ENCODE measurements at regions not wholly inside any gene's neighbourhood (a gene's known extent, or its start where the extent isn't known, plus 50 kb on each side); places are given as distances from the start of the nearest gene placed in this dataset.

- no peaks in the 10 kb centered on the region for H3K36me3 ChIP-seq (ENCODE audit: control insufficient read depth, insufficient read depth, low read length)
- H3K4me1 ChIP-seq (replicated peaks in 1 of 2; ENCODE audit: control insufficient read depth in 2 of 2, insufficient read depth in 2 of 2, low read length in 2 of 2): no peaks in the 10 kb centered on the region
- no peaks in the 10 kb centered on the region for H3K79me2 ChIP-seq (ENCODE audit: control insufficient read depth, insufficient read depth, low read length)
- CTCF ChIA-PET (ENCODE audit: low intra/inter-chr PET ratio): no interaction called here
- ATAC-seq (no peak), FAIRE-seq (no peak), DNase-seq (ENCODE audit: extremely low read depth in 1 of 4, low spot score in 3 of 4) (no peak)
- BruUV-seq (replicated peaks): no TSS peak
- H2AFZ ChIP-seq (ENCODE audit: low read depth, low read length): no peak overlapping the region
- no peak overlapping the region for H3K4me2 ChIP-seq (ENCODE audit: insufficient read depth, low read length)
- no peaks in the 10 kb centered on the region for H3K9me1 ChIP-seq (ENCODE audit: control insufficient read depth, insufficient read depth, low read length)
- H3K27me3 ChIP-seq (ENCODE audit: control insufficient read depth in 2 of 2, insufficient read depth in 2 of 2, low read length in 2 of 2): no peaks in the 10 kb centered on the region
- H3K9me3 ChIP-seq (replicated peaks; ENCODE audit: control insufficient read depth, insufficient read depth, low read depth, low read length): no peaks in the 10 kb centered on the region
- in situ Hi-C loops (cut with MboI): no loop called here
- no peak for TF ChIP-seq CHCHD3 (CRISPR knock-in tag; IDR thresholded peaks at IDR 0.05)
- WGBS (ENCODE audit: insufficient coverage, low coverage, missing lambda C conversion rate): 0% methylated on average over 1 of the region's 1 CpG
- H3K4me3 ChIP-seq: no peak overlapping the region
- H3K27ac ChIP-seq (ENCODE audit: extremely low read depth, low read depth, low read length): no peak overlapping the region
- H4K20me1 ChIP-seq (replicated peaks; ENCODE audit: control insufficient read depth, insufficient read depth, low read length): no peaks in the 10 kb centered on the region
- intact Hi-C loops (cut with micrococcal nuclease): no loop called here
- POLR2A ChIA-PET: no interaction called here
- H3K9ac ChIP-seq (ENCODE audit: insufficient read depth in 1 of 2, low read depth in 2 of 2, low read length in 2 of 2): no peak overlapping the region
Measured at GRCh38 chr12:20289520-20289919, 78.8 kb upstream of the PDE3A start.

GRCh38 chr12:20300457-20300856, 67.9 kb upstream of the PDE3A start:
- DNase-seq (ENCODE audit: extremely low read depth in 1 of 4, low spot score in 3 of 4): no peak
- Histone ChIP-seq H3K9ac (ENCODE audit: insufficient read depth in 1 of 2, low read depth in 2 of 2, low read length in 2 of 2) (no peak overlapping the region), H3K36me3 (ENCODE audit: control insufficient read depth, insufficient read depth, low read length) (no peaks in the 10 kb centered on the region), H3K4me3 (no peak overlapping the region), H3K4me2 (ENCODE audit: insufficient read depth, low read length) (no peak overlapping the region), H3K4me1 (replicated peaks in 1 of 2; ENCODE audit: control insufficient read depth in 2 of 2, insufficient read depth in 2 of 2, low read length in 2 of 2) (no peaks in the 10 kb centered on the region), H3K79me2 (ENCODE audit: control insufficient read depth, insufficient read depth, low read length) (no peaks in the 10 kb centered on the region), H2AFZ (ENCODE audit: low read depth, low read length) (no peak overlapping the region), H3K9me1 (ENCODE audit: control insufficient read depth, insufficient read depth, low read length) (no peaks in the 10 kb centered on the region), H3K27me3 (ENCODE audit: control insufficient read depth in 2 of 2, insufficient read depth in 2 of 2, low read length in 2 of 2) (no peaks in the 10 kb centered on the region), H3K9me3 (replicated peaks; ENCODE audit: control insufficient read depth, insufficient read depth, low read depth, low read length) (no peaks in the 10 kb centered on the region), H3K27ac (ENCODE audit: extremely low read depth, low read depth, low read length) (no peak overlapping the region), H4K20me1 (replicated peaks; ENCODE audit: control insufficient read depth, insufficient read depth, low read length) (no peaks in the 10 kb centered on the region)
- FAIRE-seq: no peak
- no peak for ATAC-seq
- TF ChIP-seq ZNF224 (CRISPR knock-in tag; IDR thresholded peaks at IDR 0.05): no peak
- TF ChIP-seq MAZ (CRISPR knock-in tag; conservative IDR thresholded peaks at IDR 0.05 in 1 of 2, IDR thresholded peaks at IDR 0.05 in 1 of 2): no peak
- no peak for TF ChIP-seq RNF219 (CRISPR knock-in tag; IDR thresholded peaks at IDR 0.05)
- no peak for TF ChIP-seq NFATC3 (IDR thresholded peaks at IDR 0.05)
- no peak for TF ChIP-seq ZNF695 (CRISPR knock-in tag; IDR thresholded peaks at IDR 0.05)
- no peak for TF ChIP-seq HES1 (IDR thresholded peaks at IDR 0.05; ENCODE audit: low read depth)
- TF ChIP-seq HMG20A (CRISPR knock-in tag; conservative IDR thresholded peaks at IDR 0.05): no peak
- no peak for TF ChIP-seq RBM15 (IDR thresholded peaks at IDR 0.05; ENCODE audit: insufficient read depth, low read length)
- no peak for TF ChIP-seq MCM7 (IDR thresholded peaks at IDR 0.05)
- in situ Hi-C loops (cut with MboI): no loop called here
- BruUV-seq (replicated peaks): no TSS peak
- intact Hi-C loops (cut with micrococcal nuclease): no loop called here
- WGBS (ENCODE audit: insufficient coverage, low coverage, missing lambda C conversion rate): 0% methylated on average over 7 of the region's 7 CpGs
- ChIA-PET POLR2A (no interaction called here), CTCF (ENCODE audit: low intra/inter-chr PET ratio) (no interaction called here)

All from K562 (cell line).